Activated CD4-positive, alpha-beta T cell treated with anti-CD3 and anti-CD28 coated beads, Interleukin-2, Interleukin-6, amounts not matched to agents 100 ng/mL and 50 ng/mL, durations not matched to agents 16 hours and 8 hours (primary cell): ENCODE measurements at regions not wholly inside any gene's neighbourhood (a gene's known extent, or its start where the extent isn't known, plus 50 kb on each side); places are given as distances from the start of the nearest gene placed in this dataset.
"Not testable (repeated sequence)": the region's sequence is repeated elsewhere in the genome, so short reads cannot be mapped to it uniquely, and the experiment has no call there.

ENCODE experiments used
- DNase-seq: peaks from one replicate; pipeline ENCODE4 v3.0.0-alpha.2; 2020

DNA sequence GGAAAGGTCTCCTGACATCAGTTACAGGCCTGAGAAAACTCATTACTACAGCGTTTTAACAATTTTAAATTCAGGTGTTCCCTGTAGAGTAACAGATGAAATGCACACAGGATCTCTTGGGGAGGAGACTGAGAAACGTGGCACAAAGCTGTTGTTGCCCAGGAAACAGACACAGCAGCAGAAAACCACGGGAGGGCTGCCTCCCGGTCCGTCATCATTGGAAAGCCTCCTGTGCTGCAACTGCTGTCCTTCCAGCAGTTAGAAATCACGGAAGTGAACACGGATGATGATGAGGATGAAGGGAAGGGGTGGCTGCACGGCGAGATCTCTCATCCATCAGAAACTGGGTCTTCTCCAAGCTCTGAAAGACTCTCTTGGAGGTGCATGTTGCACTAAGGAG lies 94.6 kb upstream of the RNF32 start:
- DNase-seq = no peak

DNA sequence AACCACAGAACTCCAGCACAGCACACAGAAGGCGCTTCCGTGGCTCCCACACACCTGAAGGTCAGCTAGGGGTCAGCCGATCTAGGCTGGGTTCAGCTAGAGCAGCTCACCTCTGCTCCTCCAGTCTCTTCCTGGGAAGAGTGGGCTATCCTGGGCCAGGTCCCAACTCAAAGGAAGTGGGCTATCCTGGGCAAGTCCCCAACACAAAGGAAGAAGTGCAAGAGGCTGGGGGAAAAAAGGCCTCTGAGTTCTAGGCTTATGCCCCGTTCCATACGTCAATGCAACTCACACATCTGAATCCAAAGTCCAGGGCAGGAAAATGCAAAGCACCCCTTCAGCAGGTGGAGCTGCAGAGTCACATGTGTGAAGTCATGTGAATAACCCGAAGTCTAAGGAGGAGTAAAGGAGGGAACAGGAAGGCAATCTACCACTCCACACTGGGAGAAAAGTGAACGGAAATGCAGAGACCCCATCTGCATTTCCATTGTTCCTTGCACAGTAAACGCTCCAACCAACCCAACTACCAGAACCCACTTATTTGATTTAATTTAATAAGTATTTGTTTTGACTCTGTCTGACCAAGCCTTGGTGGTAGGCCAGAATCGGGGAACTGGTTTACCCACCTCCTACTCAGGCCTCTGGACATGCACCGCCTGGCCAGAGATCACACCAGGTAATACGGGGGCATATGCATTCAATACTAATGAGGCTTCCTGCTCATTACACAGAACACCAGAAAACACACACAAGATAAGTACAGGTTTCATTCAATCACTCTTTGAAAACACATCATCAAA lies 95.5 kb upstream of the RNF32 start:
- DNase-seq = no peak

GRCh38 chr7:156543699-156544598 lies 96.6 kb upstream of the RNF32 start:
- DNase-seq = no peak

- DNase-seq = no peak
Measured at GRCh38 chr7:156540619-156541165, 99.9 kb upstream of the RNF32 start.

DNA sequence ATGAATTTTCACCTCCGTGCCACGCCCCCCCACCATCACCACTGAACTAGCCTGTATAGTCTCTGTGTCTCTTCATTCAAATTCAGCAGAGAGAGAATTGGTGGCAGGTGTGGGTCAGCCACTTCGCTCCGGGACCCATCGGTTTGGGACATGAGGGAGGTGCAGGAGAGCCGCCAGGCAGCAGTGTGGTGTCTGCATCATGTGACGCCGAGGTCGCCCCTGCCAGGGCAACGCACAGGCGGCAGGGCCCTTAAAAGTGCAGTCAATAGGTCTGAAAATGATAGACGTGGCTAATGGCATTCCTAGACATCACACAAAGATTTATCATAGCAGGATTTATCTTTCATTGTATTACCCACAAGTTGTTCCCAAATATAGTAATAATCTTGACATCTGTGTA lies 100.6 kb upstream of the RNF32 start:
- no peak for DNase-seq

DNA sequence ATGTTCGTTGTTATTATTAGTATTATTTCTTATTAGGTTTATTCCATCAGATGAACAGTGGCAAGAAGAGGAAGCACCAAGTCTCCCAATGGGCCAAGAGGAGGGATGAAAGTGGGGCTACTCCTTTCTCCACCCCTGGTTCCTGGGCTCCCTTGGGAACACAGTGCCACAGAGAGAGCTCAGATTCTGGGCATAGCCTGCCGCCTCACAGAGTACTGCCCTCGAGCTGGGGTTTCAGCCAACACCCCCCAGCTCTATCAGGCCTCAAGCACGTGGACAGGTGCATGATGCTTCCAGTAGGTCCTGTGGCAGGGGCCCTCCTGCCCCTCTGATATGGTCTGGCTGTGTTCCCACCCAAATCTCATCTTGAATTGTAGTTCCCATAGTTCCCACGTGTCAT lies 103.6 kb upstream of the RNF32 start:
- DNase-seq = no peak

DNA sequence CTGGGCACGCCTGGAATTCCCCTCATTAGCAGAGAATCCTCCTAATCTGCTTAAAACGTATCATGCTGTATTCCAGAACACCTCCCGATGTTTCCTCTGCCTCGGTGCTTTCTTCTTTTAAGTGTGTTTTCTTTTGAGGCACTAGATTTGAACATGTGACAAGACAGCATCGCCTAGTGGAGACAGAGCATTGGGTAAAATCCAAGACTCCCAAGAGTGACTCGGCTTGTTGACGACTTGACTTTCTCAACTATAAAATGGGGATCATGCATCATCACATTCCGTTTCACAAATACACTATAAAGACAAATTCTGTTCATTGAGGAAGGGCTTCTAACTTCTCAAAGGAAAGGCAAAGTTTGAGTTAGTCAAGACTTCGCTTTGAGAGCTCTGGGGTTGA lies 105.6 kb upstream of the RNF32 start:
- no peak for DNase-seq

DNA sequence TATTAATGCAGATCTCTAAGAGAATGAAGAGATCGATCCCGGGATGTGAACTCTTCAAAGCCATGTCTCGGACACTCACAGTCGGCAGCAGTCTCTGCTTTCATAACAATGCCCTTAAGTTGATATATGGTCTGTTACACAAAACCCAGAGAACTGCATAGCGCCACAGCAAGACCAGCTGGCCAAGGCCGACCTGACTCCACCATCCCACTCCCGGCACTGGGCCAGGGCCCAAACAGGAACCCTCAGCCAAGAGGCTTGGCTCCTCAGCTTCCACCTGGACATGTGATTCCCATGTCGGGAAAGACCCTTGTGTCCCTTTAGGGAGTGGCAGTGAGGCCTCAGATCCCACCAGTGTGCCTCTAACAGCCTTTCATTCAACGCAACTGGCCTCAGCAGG lies 106.6 kb upstream of the RNF32 start:
- DNase-seq = no peak

DNA sequence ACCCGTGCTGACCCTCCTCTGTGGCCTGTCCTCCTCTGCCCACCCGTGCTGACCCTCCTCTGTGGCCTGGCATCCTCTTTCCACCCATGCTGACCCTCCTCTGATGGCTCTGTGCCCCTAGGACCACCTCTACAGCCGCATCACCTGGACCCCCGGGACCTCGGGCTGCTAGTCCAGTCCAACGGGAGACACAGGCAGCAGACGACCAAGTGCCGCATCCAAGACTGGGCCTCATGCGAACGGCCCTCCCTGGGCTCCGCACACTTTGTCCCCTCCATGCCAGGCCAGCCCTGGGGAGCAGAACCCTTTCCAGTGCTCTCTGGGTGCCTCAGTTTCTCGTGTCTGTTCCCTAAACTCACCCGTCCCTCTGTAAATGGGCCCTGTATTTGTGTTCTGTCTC lies 107.2 kb upstream of the RNF32 start:
- DNase-seq = no peak

DNA sequence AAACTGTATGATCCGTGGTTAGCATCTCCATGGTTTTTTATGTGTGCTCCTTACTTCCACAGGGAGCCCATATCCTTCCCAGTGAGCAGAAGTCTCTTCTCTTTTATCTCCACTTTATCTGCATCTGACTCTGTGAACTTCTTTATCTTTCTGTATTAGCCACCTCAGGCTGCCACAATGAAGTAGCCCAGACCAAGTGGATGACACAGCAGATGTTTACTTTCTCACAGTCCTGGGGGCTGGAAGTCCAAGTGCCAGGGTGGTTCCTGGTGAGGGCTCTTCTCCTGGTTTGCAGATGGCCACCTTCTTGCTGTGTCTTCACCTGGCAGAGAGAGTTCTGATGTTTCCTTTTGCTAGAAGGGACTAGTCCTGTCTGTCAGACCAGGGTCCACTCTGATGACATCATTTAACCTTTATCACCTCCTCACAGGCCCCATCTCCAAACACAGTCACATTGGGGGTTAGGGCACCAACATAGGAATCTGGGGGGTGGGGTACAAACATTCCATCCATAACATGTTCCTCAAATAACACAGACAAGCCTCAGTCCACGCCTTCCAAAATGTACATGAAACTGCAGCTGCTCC lies 108.5 kb upstream of the RNF32 start:
- no peak for DNase-seq

DNA sequence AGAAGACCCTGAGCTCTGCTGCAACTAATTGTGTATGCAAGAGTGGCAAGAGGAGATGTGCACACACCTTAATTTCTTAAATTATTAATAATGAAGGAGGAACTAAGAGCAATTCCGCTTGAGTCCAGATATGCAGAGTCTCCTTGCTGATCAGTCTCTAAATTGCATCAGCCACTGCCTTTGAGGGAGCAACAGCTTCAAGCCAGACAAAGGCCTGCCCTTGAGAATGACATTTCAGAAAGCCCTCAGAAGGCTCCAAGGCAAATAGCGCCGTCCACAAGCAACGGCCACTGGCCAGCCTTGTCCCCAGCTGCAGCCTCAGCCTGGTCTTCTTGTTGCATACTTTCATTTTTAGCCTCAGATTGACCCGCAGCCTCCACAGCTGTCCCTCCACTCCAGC lies 110.6 kb upstream of the RNF32 start:
- no peak for DNase-seq

- no peak for DNase-seq
Measured at GRCh38 chr7:156527458-156527890, 113.1 kb upstream of the RNF32 start.

DNA sequence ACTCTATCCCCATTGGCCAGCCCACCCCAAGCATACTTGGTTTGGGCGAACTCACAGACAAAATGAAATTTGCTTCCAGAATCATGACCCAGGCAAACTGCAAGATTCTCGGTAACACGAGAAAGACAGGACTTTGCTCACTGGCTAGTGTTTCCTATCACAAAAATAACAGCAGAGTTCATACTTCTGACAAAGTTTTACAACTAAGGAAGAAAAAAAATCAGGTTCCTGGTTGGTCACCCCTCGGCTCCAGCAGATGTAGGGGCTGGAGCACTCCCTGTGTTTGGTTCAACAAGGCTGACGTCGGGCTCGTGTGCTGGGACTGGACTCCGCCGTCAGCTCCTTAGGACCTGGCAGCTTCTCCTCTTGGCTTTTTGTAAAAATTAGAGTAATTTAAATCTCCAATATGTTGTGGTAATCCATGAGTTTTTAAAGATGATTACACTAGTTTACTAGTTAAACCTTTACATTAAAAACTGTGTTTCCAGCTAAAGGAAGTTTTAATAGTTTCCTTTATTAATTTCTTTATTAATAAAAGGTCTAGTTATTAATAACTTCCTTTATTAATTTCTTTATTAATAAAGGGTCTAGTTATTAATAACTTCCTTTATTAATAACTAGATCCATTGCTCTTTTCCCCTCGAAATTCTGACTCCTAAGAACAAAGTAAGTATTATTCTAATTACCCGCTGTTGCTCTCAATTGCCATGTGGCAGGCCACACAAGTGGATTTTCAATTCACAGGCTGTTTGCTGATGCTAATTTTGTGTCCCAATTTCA lies 115.6 kb upstream of the RNF32 start:
- DNase-seq = no peak

- DNase-seq = no peak
Measured at GRCh38 chr7:156523447-156524048, 117.0 kb upstream of the RNF32 start.

DNA sequence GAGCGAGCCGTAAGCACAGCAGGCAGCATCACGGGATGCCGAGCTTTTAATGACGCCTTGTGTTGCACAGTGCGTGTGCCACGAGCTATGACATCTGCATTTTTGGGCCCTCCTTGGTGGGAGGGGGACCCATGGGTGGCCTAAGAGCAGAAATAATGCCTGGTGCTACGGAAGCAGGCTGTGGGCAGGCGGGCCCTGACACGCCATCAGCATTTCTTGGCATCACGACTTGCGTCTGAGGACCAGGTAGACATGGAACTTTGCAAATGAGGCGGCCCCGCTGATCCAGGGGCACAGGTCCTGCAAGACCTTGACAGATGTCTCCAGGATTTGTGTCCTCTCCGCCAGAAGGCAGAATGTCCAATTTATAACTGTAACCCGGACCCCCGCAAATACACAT lies 117.8 kb upstream of the RNF32 start:
- DNase-seq = no peak

GRCh38 chr7:156519070-156519469 lies 121.5 kb upstream of the RNF32 start:
- no peak for DNase-seq

DNA sequence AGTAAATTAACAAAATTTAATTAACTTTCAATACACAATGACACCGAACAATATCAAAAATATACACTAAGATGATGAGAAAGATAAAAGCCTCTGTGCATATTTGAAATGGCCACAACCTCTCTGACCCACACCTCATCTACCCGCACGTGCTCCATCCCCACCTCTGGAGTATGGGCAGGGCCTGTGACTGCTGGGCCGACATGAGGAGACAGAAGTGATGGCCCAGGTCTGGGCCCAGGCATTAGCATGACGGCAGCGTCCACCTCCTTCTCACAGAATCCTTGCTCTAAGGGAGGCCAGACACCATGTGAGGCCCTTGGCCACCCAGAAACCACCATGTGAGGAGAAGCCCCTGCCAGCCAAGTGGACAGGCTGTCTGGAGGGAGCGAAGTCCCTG lies 122.1 kb upstream of the RNF32 start:
- no peak for DNase-seq

DNA sequence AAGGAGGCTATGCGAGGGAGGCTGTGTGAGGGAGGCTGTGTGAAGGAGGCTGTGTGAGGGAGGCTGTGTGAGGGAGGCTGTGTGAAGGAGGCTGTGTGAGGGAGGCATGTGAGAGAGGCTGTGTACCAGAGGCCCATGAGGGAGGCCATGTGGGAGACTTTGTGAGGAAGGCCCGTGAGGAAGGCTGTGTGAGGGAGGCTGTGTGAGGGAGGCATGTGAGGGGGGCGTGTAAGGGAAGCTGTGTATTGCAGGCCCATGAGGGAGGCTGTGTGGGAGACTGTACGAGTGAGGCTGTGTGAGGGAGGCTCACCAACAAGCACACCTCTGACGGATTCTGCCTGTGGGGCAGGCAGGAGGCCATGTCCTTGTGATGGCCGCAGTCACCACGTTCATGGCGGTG lies 122.7 kb upstream of the RNF32 start:
- not testable (repeated sequence) for DNase-seq

- DNase-seq = no peak
Measured at GRCh38 chr7:156516791-156517378, 123.7 kb upstream of the RNF32 start.

DNA sequence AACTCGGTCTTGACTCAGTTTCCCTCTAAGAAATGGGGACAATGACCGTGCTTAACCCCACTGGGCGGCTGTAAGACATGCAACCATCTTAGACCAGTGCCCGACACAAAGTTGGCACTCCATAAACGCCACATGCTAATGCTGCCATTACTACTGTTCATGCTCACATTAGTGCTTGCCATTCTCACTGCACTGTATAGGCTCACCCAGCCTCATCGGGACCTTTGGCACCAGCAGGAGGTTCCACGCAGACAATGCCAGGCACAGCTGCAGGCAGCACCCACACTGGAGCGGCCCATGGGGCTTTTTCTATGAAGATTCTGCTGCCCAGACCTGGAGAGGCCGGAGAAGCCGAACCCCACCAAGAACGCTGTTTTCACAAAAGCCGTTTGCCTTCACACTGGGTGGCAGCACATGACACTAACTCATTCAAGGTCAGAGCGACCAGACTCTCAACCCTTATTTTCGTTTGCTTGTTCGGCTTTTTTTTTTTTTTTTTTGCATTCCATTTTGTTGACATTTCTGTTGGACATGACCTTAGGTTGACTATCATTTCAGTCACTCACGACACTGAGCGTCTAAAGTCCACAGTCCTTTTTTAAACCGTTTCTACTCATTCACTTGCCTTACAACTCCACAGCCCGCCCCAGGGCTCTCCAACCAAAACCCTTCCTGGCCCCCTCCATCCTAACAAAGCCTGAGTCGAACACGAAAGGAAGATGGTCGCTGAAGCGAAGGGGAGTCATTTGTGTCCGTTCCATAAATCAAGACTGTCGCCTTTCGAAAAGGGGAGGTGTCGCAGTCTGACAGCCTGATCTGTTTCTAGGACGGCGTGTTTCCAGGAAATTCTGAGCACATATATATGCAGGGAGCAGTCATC lies 124.4 kb upstream of the RNF32 start:
- no peak for DNase-seq

DNA sequence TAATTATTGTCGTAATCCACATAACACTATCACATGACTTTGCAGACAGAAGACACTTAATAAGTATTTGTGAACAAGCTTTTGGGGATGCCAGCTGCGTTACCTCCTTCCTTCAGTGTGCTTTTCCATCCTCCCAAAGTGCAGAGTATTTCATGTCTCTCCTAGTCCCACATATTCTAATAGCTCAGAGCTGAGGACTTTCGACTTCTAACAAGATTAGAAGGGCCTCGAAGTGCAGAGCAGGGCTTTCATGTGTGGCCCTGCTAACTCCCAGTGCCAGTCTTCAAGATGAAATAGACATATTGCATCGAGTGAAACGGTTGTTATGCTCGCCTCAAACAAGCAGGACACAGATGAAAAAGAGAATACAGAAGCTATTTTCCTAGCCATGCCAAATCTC lies 125.7 kb upstream of the RNF32 start:
- DNase-seq = no peak
